ENCODE measurements at regions not wholly inside any gene's neighbourhood (a gene's known extent, or its start where the extent isn't known, plus 50 kb on each side); places are given as distances from the start of the nearest gene placed in this dataset.

DNA sequence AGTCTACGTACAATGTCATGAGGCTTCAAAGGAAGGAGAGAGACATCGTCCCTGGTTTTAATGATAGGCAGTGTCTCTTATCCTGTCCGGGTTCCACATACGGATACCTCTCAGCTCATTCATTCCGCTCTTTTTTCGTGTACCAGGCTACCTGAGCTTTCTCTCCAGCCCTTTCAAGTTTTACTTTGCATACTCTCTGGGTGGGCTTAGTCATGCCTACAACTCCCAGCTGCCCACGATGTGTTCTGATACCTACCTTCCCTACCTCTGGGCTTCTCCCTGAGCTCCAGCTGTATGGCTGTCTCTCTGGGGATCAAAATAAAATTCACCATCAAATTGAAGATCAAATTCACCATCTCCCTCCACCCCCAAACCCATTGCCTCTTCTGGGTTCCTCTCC, 354.0 kb upstream of the EEF2KMT start:
- no peak overlapping the region for H3K4me3 ChIP-seq (ENCODE audit: low read depth, low read length)
- no peak for DNase-seq (ENCODE audit: low read depth)
- TF ChIP-seq CTCF (IDR thresholded peaks at IDR 0.05; ENCODE audit: insufficient read depth, low read depth, low read length): no peak

DNA sequence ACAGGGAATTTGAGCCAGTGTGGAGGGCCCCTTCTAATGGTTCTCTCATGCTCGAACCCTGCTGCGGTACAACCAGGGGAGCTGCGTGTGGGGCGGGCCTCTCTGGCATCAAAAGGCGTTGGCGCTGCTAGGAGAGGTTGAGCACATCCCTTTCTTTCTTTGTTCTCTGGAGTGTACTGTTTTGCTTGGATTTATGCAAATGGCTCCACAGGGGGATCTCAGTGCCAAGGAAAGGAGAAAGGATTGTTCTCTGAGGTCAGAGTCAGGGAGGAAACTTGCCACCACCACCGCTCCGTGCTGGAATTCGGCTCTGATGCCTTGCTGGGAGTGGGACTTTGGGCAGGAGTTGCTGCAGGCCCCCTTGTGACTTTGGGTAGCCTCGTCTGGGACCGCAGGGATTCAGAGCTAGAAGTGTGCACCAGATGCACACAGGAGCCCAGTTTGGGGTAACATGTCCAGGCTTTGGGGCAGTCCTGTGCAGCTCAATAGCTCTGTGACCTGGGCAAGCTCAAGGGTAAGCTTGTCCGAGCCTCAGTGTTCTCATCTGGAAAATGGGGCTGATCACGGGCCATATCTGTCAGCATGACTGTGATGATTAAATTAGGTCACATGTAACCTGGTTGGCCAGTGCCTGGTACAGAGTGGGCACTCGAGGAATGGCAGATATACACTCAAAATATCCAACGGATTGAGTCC, 353.0 kb upstream of the EEF2KMT start:
- DNase-seq (ENCODE audit: low read depth): no peak
- H3K4me3 ChIP-seq (ENCODE audit: low read depth, low read length): no peak overlapping the region
- TF ChIP-seq CTCF (IDR thresholded peaks at IDR 0.05; ENCODE audit: insufficient read depth, low read depth, low read length): no peak

DNA sequence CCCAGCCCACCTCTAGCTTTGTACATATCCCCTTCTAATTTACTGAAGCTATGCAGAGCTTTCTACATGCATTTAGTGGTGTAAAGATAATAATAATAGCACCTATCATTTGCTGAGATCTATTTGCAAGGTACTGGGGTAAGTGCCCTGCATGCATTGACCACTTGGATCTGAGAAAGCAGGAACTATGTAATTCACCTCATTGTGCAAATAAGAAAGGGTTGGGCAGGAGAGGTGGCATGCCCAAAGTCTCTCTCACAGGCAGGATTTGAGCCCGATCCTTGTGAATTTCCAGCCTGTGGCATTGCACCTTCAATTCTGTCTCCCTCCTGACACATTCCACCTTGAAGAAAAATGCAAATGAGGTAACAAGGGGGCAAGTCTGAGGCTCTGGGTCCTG, 352.3 kb upstream of the EEF2KMT start:
- TF ChIP-seq CTCF (IDR thresholded peaks at IDR 0.05; ENCODE audit: insufficient read depth, low read depth, low read length): no peak
- H3K4me3 ChIP-seq (ENCODE audit: low read depth, low read length): no peak overlapping the region
- DNase-seq (ENCODE audit: low read depth): no peak

- H3K4me3 ChIP-seq (ENCODE audit: low read depth, low read length): no peak overlapping the region
- no peak for DNase-seq (ENCODE audit: low read depth)
- TF ChIP-seq CTCF (IDR thresholded peaks at IDR 0.05; ENCODE audit: insufficient read depth, low read depth, low read length): no peak
These were observed 351.2 kb upstream of the EEF2KMT start for GRCh38 chr16:5448798-5449197.

DNA sequence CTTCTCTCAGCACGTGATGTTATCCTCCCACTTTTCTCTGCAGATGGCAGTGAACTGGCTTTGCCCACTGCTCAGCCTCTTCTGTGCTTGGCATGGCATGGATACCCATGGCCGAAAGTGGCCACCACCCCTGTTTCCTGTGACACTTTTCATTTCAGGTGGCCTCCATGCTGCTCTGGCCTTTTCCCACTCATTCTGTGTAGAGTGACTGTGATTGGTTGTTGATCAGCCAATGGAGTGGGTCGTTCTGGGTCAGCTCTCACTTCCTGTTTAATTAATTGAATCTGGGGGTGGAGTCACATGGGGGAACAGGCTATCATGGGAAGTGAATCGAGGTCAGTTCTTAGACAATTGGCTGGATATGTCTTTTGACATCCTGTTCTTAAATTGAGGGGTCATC, 350.1 kb upstream of the EEF2KMT start:
- DNase-seq (ENCODE audit: low read depth): no peak
- no peak for TF ChIP-seq CTCF (IDR thresholded peaks at IDR 0.05; ENCODE audit: insufficient read depth, low read depth, low read length)
- no peak overlapping the region for H3K4me3 ChIP-seq (ENCODE audit: low read depth, low read length)

GRCh38 chr16:5446623-5447240, 349.1 kb upstream of the EEF2KMT start:
- TF ChIP-seq CTCF (IDR thresholded peaks at IDR 0.05; ENCODE audit: insufficient read depth, low read depth, low read length): no peak
- DNase-seq (ENCODE audit: low read depth): no peak
- no peak overlapping the region for H3K4me3 ChIP-seq (ENCODE audit: low read depth, low read length)

- no peak for TF ChIP-seq CTCF (IDR thresholded peaks at IDR 0.05; ENCODE audit: insufficient read depth, low read depth, low read length)
- DNase-seq (ENCODE audit: low read depth): no peak
- H3K4me3 ChIP-seq (ENCODE audit: low read depth, low read length): no peak overlapping the region
These were observed 346.6 kb upstream of the EEF2KMT start for GRCh38 chr16:5444189-5444588.

All from fibroblast of villous mesenchyme (primary cell).